Erythroblast (primary cell): ENCODE measurements at regions not wholly inside any gene's neighbourhood (a gene's known extent, or its start where the extent isn't known, plus 50 kb on each side); places are given as distances from the start of the nearest gene placed in this dataset.

Source experiments
- GATA1 ChIP-seq: IDR thresholded peaks from 2 replicates; pipeline ENCODE4 v1.6.1; 2011; ENCODE audit warnings: low read depth, mild to moderate bottlenecking, control low read depth, low read length, moderate library complexity
- POLR2A ChIP-seq: IDR thresholded peaks from 2 replicates; pipeline ENCODE4 v1.6.1; 2011; ENCODE audit warnings: mild to moderate bottlenecking, low read length

DNA sequence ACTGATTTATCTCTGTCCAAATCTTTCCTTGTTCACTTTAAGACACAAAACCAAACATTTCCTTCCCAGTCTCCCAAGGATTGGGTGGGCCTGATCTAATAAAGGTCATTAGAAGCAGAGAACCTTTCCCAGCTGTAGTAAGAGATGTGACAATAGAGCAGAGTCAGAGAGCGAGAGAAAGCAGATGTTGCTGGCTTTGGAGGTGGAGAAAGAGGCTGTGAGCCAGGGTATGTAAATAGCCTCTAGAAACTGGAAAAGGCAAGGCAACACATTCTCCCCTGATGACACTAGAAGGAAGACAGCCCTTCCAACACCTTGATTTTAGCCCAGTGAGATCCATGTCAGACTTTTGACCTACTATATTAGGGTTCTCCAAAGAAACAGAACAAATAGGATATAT is 337.5 kb upstream of the CASK start:
- TF ChIP-seq POLR2A (no peak), GATA1 (no peak)
